ENCODE measurements at regions not wholly inside any gene's neighbourhood (a gene's known extent, or its start where the extent isn't known, plus 50 kb on each side); places are given as distances from the start of the nearest gene placed in this dataset.

DNA sequence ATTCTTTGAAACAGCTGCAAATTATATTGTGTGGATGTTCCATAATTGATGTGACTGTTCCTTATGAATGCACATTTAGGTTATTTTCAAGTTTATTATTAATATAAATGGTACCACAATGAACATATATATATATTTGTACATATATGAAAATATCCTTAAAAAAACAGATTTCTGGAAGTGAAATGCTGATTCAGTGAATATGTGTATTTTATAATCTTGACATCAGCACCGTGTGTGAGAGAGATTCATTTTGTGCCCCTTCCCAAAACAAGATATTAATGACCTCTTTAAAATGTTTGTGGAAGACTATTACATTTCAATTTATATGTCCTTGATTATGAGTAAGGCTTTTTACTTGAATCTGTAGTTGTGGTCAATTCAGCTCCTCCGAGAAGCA is 75.7 kb upstream of the PTPRT start (continued):
- TF ChIP-seq, protein P1, sequence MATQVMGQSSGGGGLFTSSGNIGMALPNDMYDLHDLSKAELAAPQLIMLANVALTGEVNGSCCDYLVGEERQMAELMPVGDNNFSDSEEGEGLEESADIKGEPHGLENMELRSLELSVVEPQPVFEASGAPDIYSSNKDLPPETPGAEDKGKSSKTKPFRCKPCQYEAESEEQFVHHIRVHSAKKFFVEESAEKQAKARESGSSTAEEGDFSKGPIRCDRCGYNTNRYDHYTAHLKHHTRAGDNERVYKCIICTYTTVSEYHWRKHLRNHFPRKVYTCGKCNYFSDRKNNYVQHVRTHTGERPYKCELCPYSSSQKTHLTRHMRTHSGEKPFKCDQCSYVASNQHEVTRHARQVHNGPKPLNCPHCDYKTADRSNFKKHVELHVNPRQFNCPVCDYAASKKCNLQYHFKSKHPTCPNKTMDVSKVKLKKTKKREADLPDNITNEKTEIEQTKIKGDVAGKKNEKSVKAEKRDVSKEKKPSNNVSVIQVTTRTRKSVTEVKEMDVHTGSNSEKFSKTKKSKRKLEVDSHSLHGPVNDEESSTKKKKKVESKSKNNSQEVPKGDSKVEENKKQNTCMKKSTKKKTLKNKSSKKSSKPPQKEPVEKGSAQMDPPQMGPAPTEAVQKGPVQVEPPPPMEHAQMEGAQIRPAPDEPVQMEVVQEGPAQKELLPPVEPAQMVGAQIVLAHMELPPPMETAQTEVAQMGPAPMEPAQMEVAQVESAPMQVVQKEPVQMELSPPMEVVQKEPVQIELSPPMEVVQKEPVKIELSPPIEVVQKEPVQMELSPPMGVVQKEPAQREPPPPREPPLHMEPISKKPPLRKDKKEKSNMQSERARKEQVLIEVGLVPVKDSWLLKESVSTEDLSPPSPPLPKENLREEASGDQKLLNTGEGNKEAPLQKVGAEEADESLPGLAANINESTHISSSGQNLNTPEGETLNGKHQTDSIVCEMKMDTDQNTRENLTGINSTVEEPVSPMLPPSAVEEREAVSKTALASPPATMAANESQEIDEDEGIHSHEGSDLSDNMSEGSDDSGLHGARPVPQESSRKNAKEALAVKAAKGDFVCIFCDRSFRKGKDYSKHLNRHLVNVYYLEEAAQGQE (IDR thresholded peaks at IDR 0.05; ENCODE audit: unreplicated experiment): no peak
- no peak for TF ChIP-seq ZNF331 (CRISPR knock-in tag; IDR thresholded peaks at IDR 0.05; ENCODE audit: low read depth)
- TF ChIP-seq, protein P2, sequence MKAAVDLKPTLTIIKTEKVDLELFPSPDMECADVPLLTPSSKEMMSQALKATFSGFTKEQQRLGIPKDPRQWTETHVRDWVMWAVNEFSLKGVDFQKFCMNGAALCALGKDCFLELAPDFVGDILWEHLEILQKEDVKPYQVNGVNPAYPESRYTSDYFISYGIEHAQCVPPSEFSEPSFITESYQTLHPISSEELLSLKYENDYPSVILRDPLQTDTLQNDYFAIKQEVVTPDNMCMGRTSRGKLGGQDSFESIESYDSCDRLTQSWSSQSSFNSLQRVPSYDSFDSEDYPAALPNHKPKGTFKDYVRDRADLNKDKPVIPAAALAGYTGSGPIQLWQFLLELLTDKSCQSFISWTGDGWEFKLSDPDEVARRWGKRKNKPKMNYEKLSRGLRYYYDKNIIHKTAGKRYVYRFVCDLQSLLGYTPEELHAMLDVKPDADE (IDR thresholded peaks at IDR 0.05): no peak

DNA sequence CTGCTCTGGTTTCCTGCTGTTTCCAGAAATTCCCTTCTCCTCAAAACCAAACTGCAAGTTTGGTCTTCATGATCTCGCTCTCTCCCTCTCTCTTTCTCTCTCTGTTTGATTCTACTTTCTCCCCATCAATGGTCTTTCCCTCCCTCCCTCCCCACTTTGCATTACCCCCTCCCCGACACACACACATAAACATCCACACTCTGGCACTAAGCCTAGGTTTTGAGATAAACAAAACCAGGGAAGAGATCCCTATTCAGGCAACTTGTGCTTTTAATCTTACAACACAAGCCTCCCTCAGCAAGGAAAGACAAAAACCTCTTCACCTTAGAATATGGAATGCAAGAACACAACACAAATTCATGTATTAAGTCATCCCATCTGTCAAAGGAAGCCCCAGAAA is 73.5 kb upstream of the PTPRT start:
- Mint-ChIP-seq H3K4me3 (no peak overlapping the region), H3K9me3 (no peaks in the 10 kb centered on the region; the same call in 1 of the 3 replicates), H3K36me3 (ENCODE audit: low read depth) (peaks cover 42% of the 10 kb centered on the region), H3K27me3 (ENCODE audit: insufficient read depth, low read depth, poor library complexity) (no peaks in the 10 kb centered on the region), H3K27ac (no peak overlapping the region), H3K4me1 (no peaks in the 10 kb centered on the region)
- Histone ChIP-seq H3K4me3 (no peak overlapping the region), H3K79me2 (replicated peaks; ENCODE audit: insufficient read depth) (no peaks in the 10 kb centered on the region), H3K4me1 (ENCODE audit: insufficient read depth) (no peaks in the 10 kb centered on the region), H3K36me3 (ENCODE audit: insufficient read depth) (peaks cover 2% of the 10 kb centered on the region; the same call in 1 of the 2 replicates), H3F3A (replicated peaks; ENCODE audit: low read depth) (no peaks in the 10 kb centered on the region), H3K9me2 (ENCODE audit: insufficient read depth) (no peaks in the 10 kb centered on the region), H2AFZ (no peak overlapping the region), H4K20me1 (replicated peaks; ENCODE audit: insufficient read depth) (no peaks in the 10 kb centered on the region), H3K27me3 (ENCODE audit: insufficient read depth) (no peaks in the 10 kb centered on the region), H3K4me2 (no peak overlapping the region), H3K27ac (ENCODE audit: low read depth) (no peak overlapping the region)
- ATAC-seq (no peak), DNase-seq (ENCODE audit: low spot score) (no peak)
- no peak for TF ChIP-seq JUNB (IDR thresholded peaks at IDR 0.05; ENCODE audit: unreplicated experiment)
- TF ChIP-seq STAT1 (IDR thresholded peaks at IDR 0.05; ENCODE audit: unreplicated experiment): no peak
- TF ChIP-seq, protein P1 (IDR thresholded peaks at IDR 0.05; ENCODE audit: unreplicated experiment): no peak
- TF ChIP-seq EZH2phosphoT487 (IDR thresholded peaks at IDR 0.05; ENCODE audit: unreplicated experiment): no peak
- no peak for TF ChIP-seq ZNF331 (CRISPR knock-in tag; IDR thresholded peaks at IDR 0.05; ENCODE audit: low read depth)
- TF ChIP-seq, protein P2 (IDR thresholded peaks at IDR 0.05): no peak
- TF ChIP-seq NANOG (IDR thresholded peaks at IDR 0.05; ENCODE audit: borderline replicate concordance): no peak
- no peak for TF ChIP-seq EZH2 (IDR thresholded peaks at IDR 0.05; ENCODE audit: low read depth, unreplicated experiment)
- TF ChIP-seq ZNF114 (CRISPR knock-in tag; IDR thresholded peaks at IDR 0.05): no peak
- TF ChIP-seq CREB1 (CRISPR knock-in tag; IDR thresholded peaks at IDR 0.05; ENCODE audit: low read depth): no peak
- TF ChIP-seq, protein P3, sequence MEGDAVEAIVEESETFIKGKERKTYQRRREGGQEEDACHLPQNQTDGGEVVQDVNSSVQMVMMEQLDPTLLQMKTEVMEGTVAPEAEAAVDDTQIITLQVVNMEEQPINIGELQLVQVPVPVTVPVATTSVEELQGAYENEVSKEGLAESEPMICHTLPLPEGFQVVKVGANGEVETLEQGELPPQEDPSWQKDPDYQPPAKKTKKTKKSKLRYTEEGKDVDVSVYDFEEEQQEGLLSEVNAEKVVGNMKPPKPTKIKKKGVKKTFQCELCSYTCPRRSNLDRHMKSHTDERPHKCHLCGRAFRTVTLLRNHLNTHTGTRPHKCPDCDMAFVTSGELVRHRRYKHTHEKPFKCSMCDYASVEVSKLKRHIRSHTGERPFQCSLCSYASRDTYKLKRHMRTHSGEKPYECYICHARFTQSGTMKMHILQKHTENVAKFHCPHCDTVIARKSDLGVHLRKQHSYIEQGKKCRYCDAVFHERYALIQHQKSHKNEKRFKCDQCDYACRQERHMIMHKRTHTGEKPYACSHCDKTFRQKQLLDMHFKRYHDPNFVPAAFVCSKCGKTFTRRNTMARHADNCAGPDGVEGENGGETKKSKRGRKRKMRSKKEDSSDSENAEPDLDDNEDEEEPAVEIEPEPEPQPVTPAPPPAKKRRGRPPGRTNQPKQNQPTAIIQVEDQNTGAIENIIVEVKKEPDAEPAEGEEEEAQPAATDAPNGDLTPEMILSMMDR (conservative IDR thresholded peaks at IDR 0.05; ENCODE audit: low read depth in 2 of 2): no peak

All from GM23338 (cell line).